ENCODE measurements at regions not wholly inside any gene's neighbourhood (a gene's known extent, or its start where the extent isn't known, plus 50 kb on each side); places are given as distances from the start of the nearest gene placed in this dataset.
A peak's percentile ranks its signal among the peaks of the same experiment; 100 is the strongest.

DNA sequence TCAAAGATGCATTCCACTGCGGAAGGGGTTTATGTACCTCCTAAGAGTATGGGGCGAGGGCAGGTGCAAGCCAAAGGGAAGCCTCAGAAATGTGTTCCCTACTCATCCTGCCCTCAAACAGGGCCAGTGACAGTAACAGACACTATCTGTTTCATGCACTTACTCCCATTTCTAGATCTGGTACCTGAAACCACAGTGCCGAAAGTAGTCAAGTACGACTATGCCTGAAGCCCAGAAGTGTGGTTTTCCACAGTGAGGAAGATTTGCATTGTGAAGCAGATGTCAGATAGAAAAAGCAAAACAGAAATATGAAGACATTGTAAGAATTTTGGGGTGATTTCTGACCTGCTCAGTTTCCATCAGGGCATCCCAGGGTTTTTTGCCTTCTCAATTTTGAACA, 748.7 kb downstream of the RNF144A start:
- TF ChIP-seq CTCF (conservative IDR thresholded peaks at IDR 0.05; ENCODE audit: control insufficient read depth, insufficient read depth, low read depth, low read length) = no peak
- no peak for DNase-seq (ENCODE audit: low read depth)
- no peak overlapping the region for H3K4me3 ChIP-seq (ENCODE audit: control insufficient read depth, low read depth, low read length)

DNA sequence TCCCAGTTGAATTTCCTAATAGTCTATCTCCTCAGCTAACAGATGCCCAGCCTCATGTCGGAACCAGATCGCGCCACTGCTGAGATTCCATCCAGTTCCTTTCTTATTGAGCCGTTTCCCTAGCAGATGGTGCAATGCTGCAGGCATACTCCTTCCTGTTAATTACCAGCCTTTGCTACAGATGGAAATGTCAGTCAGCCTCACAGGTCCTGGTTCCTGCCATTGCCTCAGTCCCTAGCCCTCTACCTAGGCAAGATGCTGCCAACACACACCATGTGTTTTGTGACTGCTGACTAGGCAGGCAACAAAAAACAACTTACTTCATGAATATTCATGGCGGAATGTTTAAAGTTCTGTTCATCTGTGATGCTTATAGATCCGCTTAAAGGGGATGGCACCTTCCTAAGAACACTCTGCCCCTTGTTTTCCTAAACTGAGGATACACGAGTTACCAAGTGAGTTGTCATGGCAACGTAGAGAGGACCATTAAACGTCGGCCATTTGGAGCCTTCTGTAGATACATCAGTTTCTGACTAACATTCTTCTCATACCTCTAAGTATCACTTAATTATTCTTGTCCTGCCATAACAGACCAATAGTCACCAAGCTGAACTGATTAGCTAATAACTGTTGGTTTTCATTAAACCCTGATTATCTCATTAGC, 749.5 kb downstream of the RNF144A start:
- no peak overlapping the region for H3K4me3 ChIP-seq (ENCODE audit: control insufficient read depth, low read depth, low read length)
- no peak for TF ChIP-seq CTCF (conservative IDR thresholded peaks at IDR 0.05; ENCODE audit: control insufficient read depth, insufficient read depth, low read depth, low read length)
- DNase-seq (ENCODE audit: low read depth) = no peak

DNA sequence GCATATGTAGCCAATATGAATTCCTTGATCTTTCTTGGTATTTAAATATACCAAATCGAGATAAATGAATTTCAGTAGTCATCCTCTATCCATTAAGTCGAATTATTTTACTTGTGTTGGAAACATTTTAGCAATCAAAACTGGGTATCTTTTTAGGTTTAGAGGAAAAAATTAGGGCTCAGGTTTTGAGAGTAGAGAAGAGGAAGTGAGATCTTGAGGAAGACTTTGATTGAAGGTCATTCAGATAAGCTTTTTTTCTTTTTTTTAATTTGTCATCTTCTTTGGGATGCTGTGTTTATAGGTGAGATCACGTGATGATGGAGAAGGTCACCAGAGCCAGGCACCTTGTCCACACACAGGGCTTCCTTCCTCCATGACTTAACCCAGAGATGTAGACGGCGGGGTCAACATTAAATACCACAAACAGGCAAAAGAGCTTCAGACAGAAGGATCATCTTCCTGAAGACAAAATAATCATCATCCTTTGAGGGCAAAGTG, 750.1 kb downstream of the RNF144A start:
- no peak overlapping the region for H3K4me3 ChIP-seq (ENCODE audit: control insufficient read depth, low read depth, low read length)
- DNase-seq (ENCODE audit: low read depth) = no peak
- no peak for TF ChIP-seq CTCF (conservative IDR thresholded peaks at IDR 0.05; ENCODE audit: control insufficient read depth, insufficient read depth, low read depth, low read length)

- TF ChIP-seq CTCF (conservative IDR thresholded peaks at IDR 0.05; ENCODE audit: control insufficient read depth, insufficient read depth, low read depth, low read length) = no peak
- H3K4me3 ChIP-seq (ENCODE audit: control insufficient read depth, low read depth, low read length) = no peak overlapping the region
- DNase-seq (ENCODE audit: low read depth) = peak; percentile 41
Observed at GRCh38 chr2:7670905-7671641, 753.9 kb downstream of the RNF144A start.

DNA sequence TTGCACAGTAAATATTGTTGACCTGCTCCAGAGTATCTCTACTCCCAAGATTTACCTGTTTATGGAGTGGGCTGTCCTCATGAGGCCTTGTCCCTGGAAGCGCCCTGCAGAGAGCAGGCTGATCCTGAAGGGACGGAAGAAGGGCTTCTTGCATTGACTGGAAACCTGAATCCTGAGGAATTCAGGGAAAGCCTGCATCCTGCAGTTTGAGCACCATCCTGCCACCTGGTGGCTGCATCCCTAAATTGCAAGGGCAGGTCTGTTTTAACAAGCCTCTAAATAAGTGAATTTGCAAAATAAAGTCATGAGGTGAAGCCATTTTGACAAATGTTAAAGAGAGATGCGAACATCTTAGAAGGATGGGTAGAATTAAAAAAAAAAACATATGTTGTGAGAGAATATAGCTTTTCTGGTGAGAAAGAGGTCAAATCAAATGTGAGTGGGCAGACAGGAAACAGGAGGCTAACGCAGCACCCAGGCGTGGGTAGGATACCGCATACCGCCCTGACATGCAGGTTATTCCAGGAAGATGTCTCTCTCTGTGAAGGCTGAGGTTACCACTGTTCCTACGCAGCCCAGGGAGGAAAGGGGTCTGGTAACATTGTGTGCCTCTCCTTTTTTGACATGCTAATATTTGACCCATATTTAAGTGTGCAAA, 754.9 kb downstream of the RNF144A start:
- peak; percentile 82 for TF ChIP-seq CTCF (conservative IDR thresholded peaks at IDR 0.05; ENCODE audit: control insufficient read depth, insufficient read depth, low read depth, low read length)
- no peak overlapping the region for H3K4me3 ChIP-seq (ENCODE audit: control insufficient read depth, low read depth, low read length)
- DNase-seq (ENCODE audit: low read depth) = peak; percentile 68

DNA sequence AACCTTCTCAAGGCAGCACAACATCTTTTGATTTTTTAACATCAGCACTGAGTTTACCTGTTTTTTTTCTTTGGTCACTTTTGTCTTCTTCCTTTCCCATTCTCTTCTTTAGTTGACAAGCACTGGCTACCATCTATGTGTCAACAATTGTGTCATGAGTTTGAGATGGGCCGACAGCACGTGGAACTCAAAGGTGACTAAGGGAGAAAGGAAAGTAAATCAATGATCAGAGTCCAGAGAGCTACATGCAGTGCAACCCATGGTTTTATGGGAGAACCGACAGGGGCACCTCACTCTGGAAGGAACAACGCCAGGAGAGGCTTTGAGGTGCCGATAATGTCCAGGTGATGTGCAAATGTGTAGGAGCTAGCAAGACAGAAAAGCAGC, 755.5 kb downstream of the RNF144A start:
- no peak for DNase-seq (ENCODE audit: low read depth)
- H3K4me3 ChIP-seq (ENCODE audit: control insufficient read depth, low read depth, low read length) = no peak overlapping the region
- TF ChIP-seq CTCF (conservative IDR thresholded peaks at IDR 0.05; ENCODE audit: control insufficient read depth, insufficient read depth, low read depth, low read length) = no peak

Data from fibroblast of mammary gland (primary cell).